Natural killer cell (primary cell): ENCODE measurements at regions not wholly inside any gene's neighbourhood (a gene's known extent, or its start where the extent isn't known, plus 50 kb on each side); places are given as distances from the start of the nearest gene placed in this dataset.

ENCODE experiments used
- ATAC-seq, 3 donors: fragments of 150-1000 bp in 2 of 3; fragments of 200-7000 bp in 1 of 3; cut with Tn5 transposase; 1 replicate in 1 of 3; 2 replicates in 2 of 3; pipeline ENCODE4 v1.10.0; 2021; ENCODE audit warnings: mild to moderate bottlenecking in 2 of 3, moderate library complexity in 2 of 3
- DNase-seq, 2 donors: peaks; one replicate each; pipeline versions ENCODE4 v3.0.0 to v3.0.0-alpha.2; 2013 to 2021; ENCODE audit warnings: mixed read lengths in 1 of 2
- H3K27ac ChIP-seq: one replicate; pipeline ENCODE4 v1.5.1; 2013; ENCODE audit warnings: mild to moderate bottlenecking, low read length
- H3K27me3 ChIP-seq: one replicate; pipeline ENCODE4 v1.6.1; 2013; ENCODE audit warnings: low read length; ENCODE audit not compliant: control insufficient read depth, insufficient read depth
- H3K36me3 ChIP-seq: one replicate; pipeline ENCODE4 v1.6.1; 2013; ENCODE audit warnings: low read length; ENCODE audit not compliant: control insufficient read depth, insufficient read depth
- H3K4me1 ChIP-seq: one replicate; pipeline ENCODE4 v1.6.1; 2013; ENCODE audit warnings: low read length; ENCODE audit not compliant: control insufficient read depth, insufficient read depth
- H3K4me3 ChIP-seq: one replicate; pipeline ENCODE4 v1.5.1; 2013; ENCODE audit warnings: low read length
- H3K9me3 ChIP-seq: one replicate; pipeline ENCODE4 v1.6.1; 2013; ENCODE audit warnings: low read length; ENCODE audit not compliant: control insufficient read depth, insufficient read depth
- H3K27ac Mint-ChIP-seq, 2 donors: one replicate each; pipeline ENCODE4 v1.8.0; 2022; ENCODE audit warnings: mild to moderate bottlenecking in 2 of 2, mixed read lengths in 2 of 2, moderate library complexity in 1 of 2
- H3K27me3 Mint-ChIP-seq, 2 donors: one replicate each; pipeline ENCODE4 v1.8.0; 2022; ENCODE audit warnings: low read depth in 2 of 2, mixed read lengths in 2 of 2
- H3K36me3 Mint-ChIP-seq: one replicate; pipeline ENCODE4 v1.8.0; 2022; ENCODE audit warnings: mixed read lengths
- H3K4me1 Mint-ChIP-seq, 2 donors: one replicate each; pipeline ENCODE4 v1.8.0; 2022; ENCODE audit warnings: mixed read lengths in 2 of 2
- H3K4me3 Mint-ChIP-seq: one replicate; pipeline ENCODE4 v1.8.0; 2022; ENCODE audit warnings: mild to moderate bottlenecking, moderate library complexity, mixed read lengths
- H3K9me3 Mint-ChIP-seq, 2 donors: one replicate each; pipeline ENCODE4 v1.8.0; 2022; ENCODE audit warnings: mixed read lengths in 2 of 2
- WGBS: methylation state at CpG from one replicate; pipeline ENCODE4 v1.1.7; 2013; ENCODE audit warnings: missing lambda C conversion rate; ENCODE audit not compliant: insufficient coverage; 5-methylcytosine and 5-hydroxymethylcytosine counted together
- intact Hi-C: fragments of 100-400 bp; cut with micrococcal nuclease; formaldehyde crosslinking; loops from one replicate; pipeline ENCODE4 v1.14.2; 2022
- TF ChIP-seq, protein P1 (sequence below): fragments of 200-600 bp; IDR thresholded peaks from one replicate; pipeline ENCODE4 v1.8.0; 2022; ENCODE audit warnings: antibody characterized with exemption

DNA sequence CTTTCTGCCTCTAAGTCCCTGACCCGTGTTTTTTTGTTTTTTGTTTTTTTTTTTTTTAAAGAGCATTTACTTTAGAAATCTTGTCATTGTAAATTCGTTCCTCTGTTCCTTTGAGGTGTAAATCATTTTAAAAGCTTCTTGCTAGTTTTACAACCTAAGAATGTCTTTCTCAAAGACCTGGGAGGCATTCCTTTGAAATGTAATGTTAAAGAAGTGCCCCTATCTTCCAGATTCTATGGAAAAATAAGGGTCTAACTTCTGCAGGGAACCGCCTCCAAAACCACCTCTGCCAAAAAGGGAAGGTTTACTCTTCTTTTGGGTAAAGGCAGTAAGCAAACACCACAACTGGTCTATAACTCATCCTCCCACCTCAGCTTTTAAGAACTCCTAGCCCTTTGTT is 259.6 kb upstream of the ZNF804A start:
- DNase-seq (no peak), ATAC-seq (no peak)
- 50% methylated on average over 2 of the region's 3 CpGs for WGBS
- intact Hi-C loops: no loop called here
- Histone ChIP-seq H3K27ac (no peak overlapping the region), H3K9me3 (no peaks in the 10 kb centered on the region), H3K4me3 (no peak overlapping the region), H3K4me1 (no peaks in the 10 kb centered on the region), H3K27me3 (no peaks in the 10 kb centered on the region), H3K36me3 (no peaks in the 10 kb centered on the region)
- no peak overlapping the region for H3K4me3 Mint-ChIP-seq
- H3K9me3 Mint-ChIP-seq: peaks cover 9% of the 10 kb centered on the region in 2 donors
- TF ChIP-seq, protein P1, sequence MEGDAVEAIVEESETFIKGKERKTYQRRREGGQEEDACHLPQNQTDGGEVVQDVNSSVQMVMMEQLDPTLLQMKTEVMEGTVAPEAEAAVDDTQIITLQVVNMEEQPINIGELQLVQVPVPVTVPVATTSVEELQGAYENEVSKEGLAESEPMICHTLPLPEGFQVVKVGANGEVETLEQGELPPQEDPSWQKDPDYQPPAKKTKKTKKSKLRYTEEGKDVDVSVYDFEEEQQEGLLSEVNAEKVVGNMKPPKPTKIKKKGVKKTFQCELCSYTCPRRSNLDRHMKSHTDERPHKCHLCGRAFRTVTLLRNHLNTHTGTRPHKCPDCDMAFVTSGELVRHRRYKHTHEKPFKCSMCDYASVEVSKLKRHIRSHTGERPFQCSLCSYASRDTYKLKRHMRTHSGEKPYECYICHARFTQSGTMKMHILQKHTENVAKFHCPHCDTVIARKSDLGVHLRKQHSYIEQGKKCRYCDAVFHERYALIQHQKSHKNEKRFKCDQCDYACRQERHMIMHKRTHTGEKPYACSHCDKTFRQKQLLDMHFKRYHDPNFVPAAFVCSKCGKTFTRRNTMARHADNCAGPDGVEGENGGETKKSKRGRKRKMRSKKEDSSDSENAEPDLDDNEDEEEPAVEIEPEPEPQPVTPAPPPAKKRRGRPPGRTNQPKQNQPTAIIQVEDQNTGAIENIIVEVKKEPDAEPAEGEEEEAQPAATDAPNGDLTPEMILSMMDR: no peak
- no peaks in the 10 kb centered on the region for H3K36me3 Mint-ChIP-seq
- H3K27ac Mint-ChIP-seq: no peak overlapping the region
- no peaks in the 10 kb centered on the region for H3K4me1 Mint-ChIP-seq
- no peaks in the 10 kb centered on the region for H3K27me3 Mint-ChIP-seq

DNA sequence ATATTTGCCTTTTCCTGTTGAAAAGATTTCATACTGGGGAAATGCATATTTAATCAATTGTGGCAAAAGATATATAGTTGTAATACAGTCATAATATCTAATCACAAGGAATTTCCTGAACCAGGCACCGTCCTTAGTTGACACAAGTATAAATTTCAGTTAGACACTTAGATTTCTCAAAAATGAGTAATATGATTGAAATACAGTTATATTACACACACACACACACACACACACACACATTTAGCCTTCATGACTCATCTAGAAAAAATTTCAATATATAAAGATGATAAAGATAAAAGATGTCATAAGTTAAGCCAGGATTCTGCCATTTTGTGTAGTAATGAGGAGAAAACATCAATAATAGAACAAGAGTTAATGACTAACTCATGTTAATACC is 258.4 kb upstream of the ZNF804A start:
- ATAC-seq (no peak), DNase-seq (no peak)
- no peaks in the 10 kb centered on the region for H3K9me3 ChIP-seq
- Mint-ChIP-seq H3K9me3 (peaks cover 9% of the 10 kb centered on the region in 2 donors), H3K27ac (no peak overlapping the region), H3K4me3 (no peak overlapping the region), H3K27me3 (no peaks in the 10 kb centered on the region), H3K4me1 (no peaks in the 10 kb centered on the region), H3K36me3 (no peaks in the 10 kb centered on the region)
- no peaks in the 10 kb centered on the region for H3K27me3 ChIP-seq
- H3K4me1 ChIP-seq: no peaks in the 10 kb centered on the region
- intact Hi-C loops: no loop called here
- no peaks in the 10 kb centered on the region for H3K36me3 ChIP-seq
- no CpG with 5 or more reads among the region's 1 CpG for WGBS
- no peak overlapping the region for H3K4me3 ChIP-seq
- no peak overlapping the region for H3K27ac ChIP-seq
- TF ChIP-seq, protein P1: no peak

DNA sequence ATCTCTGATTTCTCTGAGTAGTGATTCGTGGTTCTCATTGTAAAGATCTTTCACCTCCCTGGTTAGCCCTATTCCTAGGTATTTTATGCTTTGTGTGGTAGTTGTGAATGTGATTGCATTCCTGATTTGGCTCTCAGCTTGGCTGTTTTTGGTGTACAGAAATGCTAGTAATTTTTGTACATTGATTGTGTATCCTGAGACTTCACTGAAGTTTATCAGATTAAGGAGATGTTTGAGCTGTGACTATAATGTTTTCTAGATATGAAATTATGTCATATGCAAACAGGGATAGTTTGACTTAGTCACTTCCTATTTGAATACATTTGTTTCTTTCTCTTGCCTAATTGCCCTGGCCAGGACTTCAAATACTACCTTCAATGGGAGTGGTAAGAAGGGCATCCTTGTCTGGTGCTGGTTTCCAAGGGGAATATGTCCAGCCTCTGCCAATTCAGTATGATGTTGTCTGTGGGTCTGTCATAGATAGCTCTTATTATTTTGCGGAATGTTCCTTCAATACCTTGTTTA is 251.9 kb upstream of the ZNF804A start:
- no peak overlapping the region for H3K27ac ChIP-seq
- H3K27me3 ChIP-seq: no peaks in the 10 kb centered on the region
- H3K4me3 ChIP-seq: no peak overlapping the region
- ATAC-seq (no peak), DNase-seq (no peak)
- no peaks in the 10 kb centered on the region for H3K9me3 ChIP-seq
- Mint-ChIP-seq H3K27ac (no peak overlapping the region), H3K36me3 (no peaks in the 10 kb centered on the region), H3K4me3 (no peak overlapping the region), H3K27me3 (no peaks in the 10 kb centered on the region), H3K9me3 (peaks cover 20 to 27% of the 10 kb centered on the region in 2 donors), H3K4me1 (no peaks in the 10 kb centered on the region)
- H3K4me1 ChIP-seq: no peaks in the 10 kb centered on the region
- H3K36me3 ChIP-seq: no peaks in the 10 kb centered on the region
- 66% methylated on average over 2 of the region's 2 CpGs for WGBS
- TF ChIP-seq, protein P1: no peak
- intact Hi-C loops: no loop called here

DNA sequence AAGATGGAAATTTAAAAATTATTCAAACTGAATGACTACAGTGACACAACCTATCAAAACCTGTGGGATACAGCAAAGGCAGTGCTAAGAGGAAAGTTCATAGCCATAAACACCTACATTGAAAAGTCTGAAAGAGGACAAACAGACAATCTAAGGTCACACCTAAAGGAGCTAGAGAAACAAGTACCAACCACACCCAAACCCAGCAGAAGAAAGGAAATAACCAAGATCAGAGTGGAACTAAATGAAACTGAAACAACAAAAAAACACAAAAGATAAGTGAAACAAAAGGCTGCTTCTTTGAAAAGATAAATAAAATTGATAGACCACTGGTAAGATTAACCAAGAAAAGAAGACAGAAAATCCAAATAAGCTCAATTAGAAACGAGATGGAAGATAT is 247.2 kb upstream of the ZNF804A start:
- no peaks in the 10 kb centered on the region for H3K36me3 Mint-ChIP-seq
- H3K27me3 ChIP-seq: no peaks in the 10 kb centered on the region
- no peaks in the 10 kb centered on the region for H3K36me3 ChIP-seq
- no peak overlapping the region for H3K4me3 ChIP-seq
- DNase-seq (no peak), ATAC-seq (no peak)
- H3K27me3 Mint-ChIP-seq: no peaks in the 10 kb centered on the region
- H3K9me3 Mint-ChIP-seq: peaks cover 20 to 35% of the 10 kb centered on the region in 2 donors
- no peak overlapping the region for H3K4me3 Mint-ChIP-seq
- H3K27ac Mint-ChIP-seq: no peak overlapping the region
- no peaks in the 10 kb centered on the region for H3K9me3 ChIP-seq
- H3K4me1 ChIP-seq: no peaks in the 10 kb centered on the region
- TF ChIP-seq, protein P1: no peak
- H3K27ac ChIP-seq: no peak overlapping the region
- H3K4me1 Mint-ChIP-seq: no peaks in the 10 kb centered on the region
- intact Hi-C loops: no loop called here
- no CpG with 5 or more reads among the region's 1 CpG for WGBS
